Gastroesophageal sphincter (tissue), 3 donors: ENCODE measurements at regions not wholly inside any gene's neighbourhood (a gene's known extent, or its start where the extent isn't known, plus 50 kb on each side); places are given as distances from the start of the nearest gene placed in this dataset.

Source experiments
- CTCF ChIP-seq, 4 experiments: fragments of 200-600 bp in 2 of 4; fragments of 450-650 bp in 2 of 4; sonication (generic) in 1 of 4; IDR thresholded peaks; one replicate each; pipeline ENCODE4 v1.5.1; 2017 to 2019; ENCODE audit warnings: antibody characterized with exemption in 4 of 4, mild to moderate bottlenecking in 2 of 4, moderate library complexity in 2 of 4
- POLR2AphosphoS5 ChIP-seq: sonication (generic); formaldehyde crosslinking; IDR thresholded peaks from one replicate; pipeline ENCODE4 v1.6.1; 2017; ENCODE audit warnings: antibody characterized with exemption

GRCh38 chr18:77547757-77548156 lies 298.1 kb downstream of the GALR1 start:
- TF ChIP-seq CTCF (IDR thresholded peaks at IDR 0.05), result no peak
- TF ChIP-seq POLR2AphosphoS5, result no peak
